ENCODE measurements at regions not wholly inside any gene's neighbourhood (a gene's known extent, or its start where the extent isn't known, plus 50 kb on each side); places are given as distances from the start of the nearest gene placed in this dataset.

DNA sequence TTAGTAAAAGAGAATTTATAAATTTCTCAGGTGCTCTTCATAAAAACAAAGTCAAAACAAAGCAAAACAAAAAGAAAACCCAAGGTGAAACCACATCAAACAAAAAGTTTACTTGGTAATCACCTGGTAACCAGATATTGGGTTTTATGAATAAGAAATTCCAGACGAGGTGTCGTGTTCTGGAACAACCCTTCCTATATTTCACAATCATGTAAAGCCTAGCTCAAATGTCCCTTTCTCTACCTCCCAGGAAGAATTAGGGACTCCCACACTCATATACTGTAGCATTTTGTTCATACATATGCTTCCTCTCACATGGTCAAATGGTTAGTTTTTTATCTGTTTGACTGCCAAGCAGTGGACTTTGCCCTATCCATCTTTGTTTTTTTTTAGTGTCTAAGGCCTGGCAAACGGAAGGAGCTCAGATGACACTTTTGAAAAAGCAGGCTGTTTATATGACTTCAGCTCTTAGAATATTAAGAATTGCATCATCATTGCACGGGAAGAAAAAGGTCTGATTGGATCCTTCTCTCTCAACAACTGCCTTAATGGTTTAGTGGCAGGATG lies 326.7 kb upstream of the TBL1XR1 start (continued):
- TF ChIP-seq MEIS1 (CRISPR knock-in tag; IDR thresholded peaks at IDR 0.05; ENCODE audit: borderline replicate concordance) = no peak
- no peak for TF ChIP-seq ZNF713 (CRISPR knock-in tag; IDR thresholded peaks at IDR 0.05)
- TF ChIP-seq, protein P1, sequence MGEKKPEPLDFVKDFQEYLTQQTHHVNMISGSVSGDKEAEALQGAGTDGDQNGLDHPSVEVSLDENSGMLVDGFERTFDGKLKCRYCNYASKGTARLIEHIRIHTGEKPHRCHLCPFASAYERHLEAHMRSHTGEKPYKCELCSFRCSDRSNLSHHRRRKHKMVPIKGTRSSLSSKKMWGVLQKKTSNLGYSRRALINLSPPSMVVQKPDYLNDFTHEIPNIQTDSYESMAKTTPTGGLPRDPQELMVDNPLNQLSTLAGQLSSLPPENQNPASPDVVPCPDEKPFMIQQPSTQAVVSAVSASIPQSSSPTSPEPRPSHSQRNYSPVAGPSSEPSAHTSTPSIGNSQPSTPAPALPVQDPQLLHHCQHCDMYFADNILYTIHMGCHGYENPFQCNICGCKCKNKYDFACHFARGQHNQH (CRISPR knock-in tag; IDR thresholded peaks at IDR 0.05) = 0 out of 2 replicates have a peak, but pooled peaks have one; percentile 40
- TF ChIP-seq ZSCAN9 (CRISPR knock-in tag; IDR thresholded peaks at IDR 0.05; ENCODE audit: borderline replicate concordance) = peak; percentile 79; the same call in 1 of the 2 replicates
- TF ChIP-seq ETV5 (CRISPR knock-in tag; IDR thresholded peaks at IDR 0.05; ENCODE audit: borderline replicate concordance) = peak; percentile 73; the same call in 1 of the 2 replicates
- TF ChIP-seq, protein P2, sequence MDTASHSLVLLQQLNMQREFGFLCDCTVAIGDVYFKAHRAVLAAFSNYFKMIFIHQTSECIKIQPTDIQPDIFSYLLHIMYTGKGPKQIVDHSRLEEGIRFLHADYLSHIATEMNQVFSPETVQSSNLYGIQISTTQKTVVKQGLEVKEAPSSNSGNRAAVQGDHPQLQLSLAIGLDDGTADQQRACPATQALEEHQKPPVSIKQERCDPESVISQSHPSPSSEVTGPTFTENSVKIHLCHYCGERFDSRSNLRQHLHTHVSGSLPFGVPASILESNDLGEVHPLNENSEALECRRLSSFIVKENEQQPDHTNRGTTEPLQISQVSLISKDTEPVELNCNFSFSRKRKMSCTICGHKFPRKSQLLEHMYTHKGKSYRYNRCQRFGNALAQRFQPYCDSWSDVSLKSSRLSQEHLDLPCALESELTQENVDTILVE (CRISPR knock-in tag; IDR thresholded peaks at IDR 0.05) = peak; percentile 44; the same call in 1 of the 2 replicates
- peak; percentile 20; the same call in 1 of the 2 replicates for TF ChIP-seq NR2C2 (CRISPR knock-in tag; IDR thresholded peaks at IDR 0.05; ENCODE audit: borderline replicate concordance)
- TF ChIP-seq, protein P3, sequence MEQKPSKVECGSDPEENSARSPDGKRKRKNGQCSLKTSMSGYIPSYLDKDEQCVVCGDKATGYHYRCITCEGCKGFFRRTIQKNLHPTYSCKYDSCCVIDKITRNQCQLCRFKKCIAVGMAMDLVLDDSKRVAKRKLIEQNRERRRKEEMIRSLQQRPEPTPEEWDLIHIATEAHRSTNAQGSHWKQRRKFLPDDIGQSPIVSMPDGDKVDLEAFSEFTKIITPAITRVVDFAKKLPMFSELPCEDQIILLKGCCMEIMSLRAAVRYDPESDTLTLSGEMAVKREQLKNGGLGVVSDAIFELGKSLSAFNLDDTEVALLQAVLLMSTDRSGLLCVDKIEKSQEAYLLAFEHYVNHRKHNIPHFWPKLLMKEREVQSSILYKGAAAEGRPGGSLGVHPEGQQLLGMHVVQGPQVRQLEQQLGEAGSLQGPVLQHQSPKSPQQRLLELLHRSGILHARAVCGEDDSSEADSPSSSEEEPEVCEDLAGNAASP (CRISPR knock-in tag; IDR thresholded peaks at IDR 0.05; ENCODE audit: borderline replicate concordance) = peak; percentile 57; the same call in 1 of the 2 replicates
- TF ChIP-seq DR1 (CRISPR knock-in tag; IDR thresholded peaks at IDR 0.05) = no peak
- no peak for TF ChIP-seq KAT2B (IDR thresholded peaks at IDR 0.05; ENCODE audit: borderline replicate concordance, low read depth, low read length)
- TF ChIP-seq SOX6 (IDR thresholded peaks at IDR 0.05) = no peak
- TF ChIP-seq SOX6 (CRISPR knock-in tag; IDR thresholded peaks at IDR 0.05) = no peak; the same call in none of the 2 replicates
- TF ChIP-seq, protein P4, sequence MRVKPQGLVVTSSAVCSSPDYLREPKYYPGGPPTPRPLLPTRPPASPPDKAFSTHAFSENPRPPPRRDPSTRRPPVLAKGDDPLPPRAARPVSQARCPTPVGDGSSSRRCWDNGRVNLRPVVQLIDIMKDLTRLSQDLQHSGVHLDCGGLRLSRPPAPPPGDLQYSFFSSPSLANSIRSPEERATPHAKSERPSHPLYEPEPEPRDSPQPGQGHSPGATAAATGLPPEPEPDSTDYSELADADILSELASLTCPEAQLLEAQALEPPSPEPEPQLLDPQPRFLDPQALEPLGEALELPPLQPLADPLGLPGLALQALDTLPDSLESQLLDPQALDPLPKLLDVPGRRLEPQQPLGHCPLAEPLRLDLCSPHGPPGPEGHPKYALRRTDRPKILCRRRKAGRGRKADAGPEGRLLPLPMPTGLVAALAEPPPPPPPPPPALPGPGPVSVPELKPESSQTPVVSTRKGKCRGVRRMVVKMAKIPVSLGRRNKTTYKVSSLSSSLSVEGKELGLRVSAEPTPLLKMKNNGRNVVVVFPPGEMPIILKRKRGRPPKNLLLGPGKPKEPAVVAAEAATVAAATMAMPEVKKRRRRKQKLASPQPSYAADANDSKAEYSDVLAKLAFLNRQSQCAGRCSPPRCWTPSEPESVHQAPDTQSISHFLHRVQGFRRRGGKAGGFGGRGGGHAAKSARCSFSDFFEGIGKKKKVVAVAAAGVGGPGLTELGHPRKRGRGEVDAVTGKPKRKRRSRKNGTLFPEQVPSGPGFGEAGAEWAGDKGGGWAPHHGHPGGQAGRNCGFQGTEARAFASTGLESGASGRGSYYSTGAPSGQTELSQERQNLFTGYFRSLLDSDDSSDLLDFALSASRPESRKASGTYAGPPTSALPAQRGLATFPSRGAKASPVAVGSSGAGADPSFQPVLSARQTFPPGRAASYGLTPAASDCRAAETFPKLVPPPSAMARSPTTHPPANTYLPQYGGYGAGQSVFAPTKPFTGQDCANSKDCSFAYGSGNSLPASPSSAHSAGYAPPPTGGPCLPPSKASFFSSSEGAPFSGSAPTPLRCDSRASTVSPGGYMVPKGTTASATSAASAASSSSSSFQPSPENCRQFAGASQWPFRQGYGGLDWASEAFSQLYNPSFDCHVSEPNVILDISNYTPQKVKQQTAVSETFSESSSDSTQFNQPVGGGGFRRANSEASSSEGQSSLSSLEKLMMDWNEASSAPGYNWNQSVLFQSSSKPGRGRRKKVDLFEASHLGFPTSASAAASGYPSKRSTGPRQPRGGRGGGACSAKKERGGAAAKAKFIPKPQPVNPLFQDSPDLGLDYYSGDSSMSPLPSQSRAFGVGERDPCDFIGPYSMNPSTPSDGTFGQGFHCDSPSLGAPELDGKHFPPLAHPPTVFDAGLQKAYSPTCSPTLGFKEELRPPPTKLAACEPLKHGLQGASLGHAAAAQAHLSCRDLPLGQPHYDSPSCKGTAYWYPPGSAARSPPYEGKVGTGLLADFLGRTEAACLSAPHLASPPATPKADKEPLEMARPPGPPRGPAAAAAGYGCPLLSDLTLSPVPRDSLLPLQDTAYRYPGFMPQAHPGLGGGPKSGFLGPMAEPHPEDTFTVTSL (CRISPR knock-in tag; IDR thresholded peaks at IDR 0.05; ENCODE audit: borderline replicate concordance) = peak; percentile 95; the same call in 1 of the 2 replicates
- TF ChIP-seq U2AF2 (IDR thresholded peaks at IDR 0.05; ENCODE audit: low read depth, low read length) = no peak
- peak; percentile 86; the same call in 1 of the 2 replicates for TF ChIP-seq SIX1 (CRISPR knock-in tag; IDR thresholded peaks at IDR 0.05; ENCODE audit: borderline replicate concordance)
- TF ChIP-seq, protein P5, sequence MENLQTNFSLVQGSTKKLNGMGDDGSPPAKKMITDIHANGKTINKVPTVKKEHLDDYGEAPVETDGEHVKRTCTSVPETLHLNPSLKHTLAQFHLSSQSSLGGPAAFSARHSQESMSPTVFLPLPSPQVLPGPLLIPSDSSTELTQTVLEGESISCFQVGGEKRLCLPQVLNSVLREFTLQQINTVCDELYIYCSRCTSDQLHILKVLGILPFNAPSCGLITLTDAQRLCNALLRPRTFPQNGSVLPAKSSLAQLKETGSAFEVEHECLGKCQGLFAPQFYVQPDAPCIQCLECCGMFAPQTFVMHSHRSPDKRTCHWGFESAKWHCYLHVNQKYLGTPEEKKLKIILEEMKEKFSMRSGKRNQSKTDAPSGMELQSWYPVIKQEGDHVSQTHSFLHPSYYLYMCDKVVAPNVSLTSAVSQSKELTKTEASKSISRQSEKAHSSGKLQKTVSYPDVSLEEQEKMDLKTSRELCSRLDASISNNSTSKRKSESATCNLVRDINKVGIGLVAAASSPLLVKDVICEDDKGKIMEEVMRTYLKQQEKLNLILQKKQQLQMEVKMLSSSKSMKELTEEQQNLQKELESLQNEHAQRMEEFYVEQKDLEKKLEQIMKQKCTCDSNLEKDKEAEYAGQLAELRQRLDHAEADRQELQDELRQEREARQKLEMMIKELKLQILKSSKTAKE (CRISPR knock-in tag; IDR thresholded peaks at IDR 0.05; ENCODE audit: borderline replicate concordance) = peak; percentile 66; the same call in 1 of the 2 replicates
- TF ChIP-seq ELF1 (CRISPR knock-in tag; IDR thresholded peaks at IDR 0.05) = 0 out of 2 replicates have a peak, but pooled peaks have one; percentile 37
- TF ChIP-seq BCL6 (CRISPR knock-in tag; IDR thresholded peaks at IDR 0.05) = peak; percentile 57; the same call in 1 of the 2 replicates
